ENCODE measurements at regions not wholly inside any gene's neighbourhood (a gene's known extent, or its start where the extent isn't known, plus 50 kb on each side); places are given as distances from the start of the nearest gene placed in this dataset.

GRCh38 chrY:12303464-12303863 lies 397.6 kb upstream of the USP9Y start:
- TF ChIP-seq CTCF (conservative IDR thresholded peaks at IDR 0.05; ENCODE audit: low read length) (no peak), EZH2phosphoT487 (IDR thresholded peaks at IDR 0.05; ENCODE audit: borderline replicate concordance, low read depth, low read length) (no peak)
